ENCODE measurements at regions not wholly inside any gene's neighbourhood (a gene's known extent, or its start where the extent isn't known, plus 50 kb on each side); places are given as distances from the start of the nearest gene placed in this dataset.

DNA sequence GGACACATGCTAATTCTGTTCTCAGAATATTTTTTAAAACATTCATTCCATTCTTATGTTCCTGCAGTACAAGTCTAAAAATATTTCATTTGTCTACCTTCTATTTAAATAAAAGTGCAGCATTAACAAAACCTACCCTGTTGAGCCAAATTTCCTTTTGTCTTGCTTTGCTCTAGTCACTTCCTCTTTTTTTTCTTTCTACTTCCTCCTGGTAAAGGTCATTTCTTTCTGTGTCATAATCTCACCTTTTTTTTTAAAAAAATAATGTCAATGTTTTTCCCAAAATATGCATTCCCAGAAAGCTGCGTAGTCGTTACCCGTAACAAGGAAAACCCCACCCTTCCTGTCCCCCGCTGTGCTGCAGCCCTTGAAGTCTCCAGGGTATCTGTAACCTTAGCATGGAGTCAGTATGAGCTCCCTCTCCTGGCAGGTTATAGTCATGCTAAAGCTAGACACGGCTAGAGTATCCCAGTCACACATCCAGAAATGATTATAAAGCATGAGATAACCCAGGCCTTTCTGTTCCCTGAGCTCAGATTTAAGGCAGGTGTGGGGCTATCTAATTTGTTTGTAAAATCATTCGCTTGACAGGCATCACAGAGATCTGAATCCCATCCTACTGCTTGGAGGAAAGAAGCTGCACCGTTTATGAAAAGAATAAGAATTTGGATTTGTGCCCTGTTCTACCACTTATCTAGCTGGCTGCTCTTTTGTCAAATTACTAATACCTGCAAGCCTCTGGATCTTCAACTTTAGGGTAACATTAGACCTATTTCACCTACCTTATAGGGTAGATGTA lies 51.1 kb upstream of the EED start:
- DNase-seq (ENCODE audit: extremely low read depth, low read depth) = peak; percentile 79

DNA sequence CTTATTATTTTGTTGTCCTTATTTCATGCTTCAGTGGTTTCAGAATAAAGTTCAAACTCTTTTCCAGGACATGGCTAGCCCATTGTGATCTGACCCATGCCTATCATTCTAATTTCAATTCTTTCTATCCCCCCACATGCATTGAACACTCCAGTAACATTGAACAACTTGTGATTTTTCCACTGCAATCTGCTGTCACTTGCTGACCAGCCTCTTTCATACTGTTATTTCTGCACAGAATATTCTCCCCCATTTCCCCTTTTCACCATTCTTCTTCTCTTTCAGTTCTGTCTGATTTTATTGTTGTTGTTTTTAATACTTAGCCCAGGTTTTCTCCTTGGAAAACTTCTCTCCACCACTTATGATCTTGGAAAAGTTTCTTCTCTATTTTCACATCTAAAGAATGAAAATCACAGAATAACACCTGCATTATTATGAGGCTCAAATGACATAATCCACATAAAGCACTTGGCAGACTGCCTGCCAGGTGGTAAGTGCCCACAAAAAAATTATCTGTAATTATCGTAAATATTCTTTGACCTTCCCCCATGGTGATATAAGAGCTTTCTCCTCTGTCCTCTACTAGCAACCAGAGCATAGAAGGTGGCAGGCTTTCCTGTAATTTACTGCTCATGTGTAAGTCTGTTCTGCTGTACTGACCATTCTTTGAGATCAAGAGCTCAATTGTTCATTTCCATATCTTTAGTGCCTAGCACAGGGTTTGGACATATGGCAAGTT lies 51.9 kb upstream of the EED start:
- DNase-seq (ENCODE audit: extremely low read depth, low read depth) = no peak

DNA sequence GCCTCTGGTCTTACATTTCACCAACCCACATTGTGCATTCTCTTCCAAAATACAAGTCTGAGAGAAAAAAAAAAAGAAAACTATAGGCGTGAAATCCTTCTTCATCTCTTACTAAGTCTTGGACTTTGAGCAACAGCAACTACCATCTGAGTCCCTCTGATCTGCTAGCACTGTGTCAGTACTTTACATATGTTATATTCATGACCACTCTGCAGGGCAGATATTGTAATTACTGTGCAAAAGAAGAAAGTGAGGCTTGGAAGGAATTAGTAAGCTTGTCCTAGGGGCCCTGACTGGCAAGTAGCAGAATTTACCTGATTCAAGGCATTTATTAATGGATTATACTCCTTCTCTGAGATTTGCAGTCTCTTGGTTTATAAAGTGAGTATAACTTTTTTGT lies 52.7 kb upstream of the EED start:
- no peak for DNase-seq (ENCODE audit: extremely low read depth, low read depth)

DNA sequence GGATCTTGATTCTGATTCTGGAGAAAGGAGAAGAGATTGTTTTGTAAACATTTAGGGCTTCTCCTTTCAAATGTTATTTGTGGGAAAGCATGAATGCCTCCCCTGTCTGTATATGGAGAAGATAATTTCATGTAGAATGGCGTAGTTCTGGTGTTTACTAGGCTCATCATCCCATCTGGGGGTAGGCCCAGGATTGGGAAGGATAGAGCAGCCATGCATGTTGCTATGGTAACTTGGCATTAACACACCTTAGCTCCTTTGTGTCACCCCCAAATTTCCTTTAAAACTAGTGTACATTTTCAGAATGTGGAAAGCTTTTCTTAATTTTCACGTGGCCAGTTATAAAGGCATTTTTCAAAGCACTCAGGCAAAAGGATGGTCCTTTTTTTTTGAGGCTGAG lies 57.5 kb upstream of the EED start:
- no peak for DNase-seq (ENCODE audit: extremely low read depth, low read depth)

DNA sequence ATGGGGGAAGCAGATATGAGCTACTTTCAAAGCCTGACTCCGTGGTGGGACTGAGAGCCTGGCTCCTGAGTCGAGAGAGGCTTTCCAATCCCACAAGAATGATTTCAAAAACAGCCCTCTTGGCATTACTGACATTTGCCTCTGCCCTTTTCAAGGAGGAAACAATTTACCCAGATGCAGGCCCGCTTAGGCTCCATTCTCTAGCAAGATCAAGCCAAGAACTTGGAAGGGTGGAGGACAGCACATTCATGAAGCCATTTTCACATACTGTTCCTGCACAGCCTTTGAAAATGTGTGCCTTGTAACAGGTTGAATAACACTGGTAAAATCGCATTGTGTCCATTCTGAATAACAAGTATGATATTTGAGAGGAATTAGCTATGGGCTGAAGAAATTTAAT lies 58.2 kb upstream of the EED start:
- DNase-seq (ENCODE audit: extremely low read depth, low read depth) = no peak

DNA sequence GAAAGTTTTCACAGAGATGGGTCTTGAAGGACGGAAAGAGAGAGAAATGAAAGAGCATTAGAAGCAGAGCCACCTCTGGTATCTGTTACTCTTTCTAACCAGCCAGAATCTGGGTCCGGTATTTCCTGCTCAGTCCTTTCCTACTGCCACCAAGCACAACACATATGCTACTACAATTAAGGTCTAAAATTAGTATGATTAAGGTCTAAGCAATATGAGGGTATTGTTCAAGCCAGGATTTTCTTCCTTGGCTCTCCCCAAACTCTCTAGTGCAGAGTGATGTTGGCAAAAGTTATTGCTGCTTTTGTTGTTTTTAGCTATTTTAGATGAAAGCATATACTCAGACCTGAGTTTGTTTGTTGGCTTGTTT lies 59.2 kb upstream of the EED start:
- DNase-seq (ENCODE audit: extremely low read depth, low read depth) = no peak

DNA sequence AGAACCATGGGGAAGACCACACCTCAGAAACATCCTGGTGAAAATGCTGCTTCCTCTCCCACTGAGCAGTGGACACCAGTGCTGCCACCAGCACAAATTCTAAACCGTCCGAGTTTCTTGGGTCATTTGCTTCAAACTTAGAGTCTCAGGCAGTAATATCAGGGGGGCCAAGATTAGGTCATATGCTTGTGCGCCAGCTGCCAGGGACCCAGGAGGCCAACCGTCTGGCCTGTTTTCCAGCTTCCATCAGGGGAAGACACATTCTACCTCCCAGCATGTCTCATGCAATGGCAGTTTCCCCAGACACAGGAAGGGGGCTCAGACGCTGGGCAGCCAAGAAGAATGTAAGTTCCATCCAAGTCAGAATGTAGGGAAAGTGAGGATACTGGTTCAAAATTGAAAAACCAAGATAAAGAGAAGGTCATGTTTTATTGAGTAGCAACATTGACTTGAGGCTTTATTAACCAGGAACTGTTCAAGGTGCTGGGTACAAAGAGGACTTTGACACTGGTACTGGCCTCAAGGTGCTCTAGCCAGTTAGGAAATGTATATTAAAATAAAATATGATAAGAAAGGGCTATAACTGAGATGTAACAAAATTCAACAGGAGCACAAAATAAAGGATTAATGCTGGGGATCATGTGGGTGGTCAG lies 59.7 kb upstream of the EED start:
- DNase-seq (ENCODE audit: extremely low read depth, low read depth) = no peak

DNA sequence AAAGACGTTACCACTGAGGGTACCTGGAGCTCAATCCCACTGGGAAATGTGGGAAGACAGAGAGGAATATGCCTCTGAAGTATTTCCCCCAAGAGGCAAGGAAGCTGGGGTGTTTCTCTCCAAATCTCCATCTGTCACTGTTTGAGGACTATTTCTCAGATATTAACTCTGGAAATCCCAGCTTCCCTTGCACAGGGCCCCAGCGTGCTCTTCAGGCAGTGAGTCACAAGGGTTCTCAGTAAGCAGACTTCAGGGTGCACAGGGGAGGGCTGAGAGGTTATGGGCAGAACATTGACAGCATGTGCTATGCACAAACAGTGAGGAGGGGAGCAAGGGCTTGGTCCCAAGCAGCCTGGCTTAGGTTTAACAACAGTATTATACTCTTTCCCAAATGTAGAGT lies 60.9 kb upstream of the EED start:
- no peak for DNase-seq (ENCODE audit: extremely low read depth, low read depth)

DNA sequence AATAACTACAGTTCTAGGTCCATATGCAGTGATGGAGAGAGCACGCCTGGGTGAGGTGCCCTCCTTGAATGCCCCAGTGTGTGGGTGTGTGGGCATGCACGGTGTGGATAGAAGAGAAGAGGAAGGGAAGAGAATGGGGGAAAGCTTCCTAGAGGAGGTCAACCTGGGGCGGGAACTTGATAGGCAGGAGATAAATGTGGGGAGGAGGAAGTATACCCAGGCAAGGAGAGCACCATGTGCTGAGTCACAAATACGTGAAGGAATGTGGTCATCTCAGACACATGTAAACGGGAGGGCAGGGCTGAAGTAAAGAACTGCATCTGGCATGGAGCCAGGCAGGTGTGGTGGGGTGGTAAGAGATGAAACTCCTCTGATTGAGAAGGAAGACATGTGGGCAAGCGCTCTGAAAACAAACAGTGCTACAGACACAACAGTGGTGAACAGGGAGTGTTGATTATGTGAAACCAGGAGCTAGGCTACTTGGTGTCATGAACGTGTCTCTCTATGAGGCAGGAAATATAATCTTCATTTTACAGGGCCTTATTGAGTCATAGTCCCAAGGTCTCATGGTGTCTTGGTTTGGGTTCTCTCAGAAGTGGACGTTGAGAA lies 61.5 kb upstream of the EED start:
- no peak for DNase-seq (ENCODE audit: extremely low read depth, low read depth)

DNA sequence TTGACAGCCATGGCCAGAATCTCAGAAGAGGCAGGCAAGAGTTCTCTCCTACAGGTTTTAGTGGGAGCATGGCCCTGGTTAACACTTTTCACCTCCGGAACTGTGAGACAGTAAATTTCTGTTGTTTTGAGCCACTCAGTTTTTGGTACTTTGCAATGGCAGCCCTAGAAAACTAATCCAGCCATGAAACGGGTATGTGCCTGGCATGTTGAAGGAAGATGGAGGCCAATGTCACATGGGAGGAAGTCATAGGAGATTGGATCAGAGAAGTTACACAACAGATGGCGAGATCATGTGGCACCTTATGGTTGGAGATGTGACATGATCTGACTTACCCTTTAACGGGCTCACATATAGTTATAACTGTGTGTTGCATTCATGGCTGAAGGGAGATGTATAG lies 63.2 kb upstream of the EED start:
- no peak for DNase-seq (ENCODE audit: extremely low read depth, low read depth)

DNA sequence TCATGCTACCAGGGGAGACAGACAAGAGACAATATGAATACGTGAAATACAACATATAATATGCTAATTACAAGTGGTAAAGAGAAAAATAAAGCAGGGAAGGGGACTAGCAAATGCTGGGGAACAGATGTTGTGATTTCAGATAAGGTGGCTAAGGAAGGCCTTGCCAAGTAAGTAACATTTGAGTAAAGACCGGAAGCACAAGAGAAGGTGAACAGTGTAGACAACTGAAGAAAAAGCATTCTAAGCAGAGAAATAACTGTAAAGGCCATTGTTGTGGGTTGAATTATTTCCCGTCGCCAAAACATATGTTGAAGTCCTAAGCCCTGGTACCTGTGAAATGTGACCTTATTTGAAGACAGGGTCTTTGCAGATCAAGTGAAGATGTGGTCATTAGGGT lies 63.7 kb upstream of the EED start:
- DNase-seq (ENCODE audit: extremely low read depth, low read depth) = no peak

DNA sequence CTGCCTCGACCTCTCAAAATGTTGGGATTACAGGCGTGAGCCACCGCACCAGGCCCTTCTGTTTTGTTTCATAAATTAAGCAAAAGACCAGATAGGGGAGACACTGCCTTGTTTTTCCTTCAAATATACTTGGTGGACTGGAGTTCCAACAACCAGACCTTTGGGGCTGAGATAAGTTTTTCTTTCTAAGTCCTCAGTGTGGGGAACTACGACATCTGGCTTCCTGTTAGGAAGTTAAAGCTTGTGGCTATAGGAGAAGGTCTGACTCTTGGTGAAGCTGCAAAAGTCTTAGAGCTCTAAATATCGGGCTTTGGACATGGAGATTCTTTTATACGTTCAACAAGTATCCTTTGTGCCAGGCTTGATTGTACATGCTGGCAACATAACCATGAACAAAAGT lies 64.1 kb upstream of the EED start:
- DNase-seq (ENCODE audit: extremely low read depth, low read depth) = no peak

DNA sequence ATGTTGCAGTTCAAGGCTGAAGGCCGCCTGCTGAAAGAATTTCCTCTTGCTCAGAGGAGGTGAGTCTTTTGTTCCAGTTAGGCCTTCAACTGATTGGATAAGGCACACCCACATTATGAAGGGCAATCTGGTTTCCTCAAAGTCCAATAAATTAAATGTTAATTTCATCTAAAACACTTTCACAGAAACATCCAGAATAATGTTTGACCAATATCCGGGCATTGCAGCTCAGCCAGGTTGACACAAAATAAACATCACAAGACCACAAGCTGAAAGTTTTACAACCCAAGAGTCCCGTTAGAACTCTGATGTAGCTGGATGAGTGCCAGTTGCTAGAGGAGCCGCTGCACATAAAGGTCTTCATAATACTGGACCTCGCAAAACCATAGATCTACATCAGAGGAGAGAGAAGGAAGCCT lies 64.9 kb upstream of the EED start:
- no peak for DNase-seq (ENCODE audit: extremely low read depth, low read depth)

DNA sequence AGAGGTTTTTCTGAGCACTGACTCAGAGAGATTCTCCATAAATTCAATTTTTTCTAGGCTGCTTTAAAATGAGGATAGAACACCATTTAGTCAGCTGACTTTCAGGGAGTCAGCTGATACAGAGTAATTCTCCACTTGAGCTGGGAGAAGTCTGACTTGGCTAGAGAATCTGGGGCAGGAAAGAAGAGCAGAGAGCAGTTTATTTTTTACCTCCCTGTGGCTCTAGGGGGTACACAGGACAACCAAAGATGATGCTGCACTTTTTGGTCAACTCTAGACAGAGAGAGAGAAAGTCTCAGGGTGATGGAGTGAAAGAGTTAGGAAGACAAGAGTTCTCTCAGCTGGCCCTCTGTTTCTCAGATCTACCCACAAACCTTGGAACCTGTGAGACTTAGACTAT lies 67.3 kb upstream of the EED start:
- DNase-seq (ENCODE audit: extremely low read depth, low read depth) = no peak

DNA sequence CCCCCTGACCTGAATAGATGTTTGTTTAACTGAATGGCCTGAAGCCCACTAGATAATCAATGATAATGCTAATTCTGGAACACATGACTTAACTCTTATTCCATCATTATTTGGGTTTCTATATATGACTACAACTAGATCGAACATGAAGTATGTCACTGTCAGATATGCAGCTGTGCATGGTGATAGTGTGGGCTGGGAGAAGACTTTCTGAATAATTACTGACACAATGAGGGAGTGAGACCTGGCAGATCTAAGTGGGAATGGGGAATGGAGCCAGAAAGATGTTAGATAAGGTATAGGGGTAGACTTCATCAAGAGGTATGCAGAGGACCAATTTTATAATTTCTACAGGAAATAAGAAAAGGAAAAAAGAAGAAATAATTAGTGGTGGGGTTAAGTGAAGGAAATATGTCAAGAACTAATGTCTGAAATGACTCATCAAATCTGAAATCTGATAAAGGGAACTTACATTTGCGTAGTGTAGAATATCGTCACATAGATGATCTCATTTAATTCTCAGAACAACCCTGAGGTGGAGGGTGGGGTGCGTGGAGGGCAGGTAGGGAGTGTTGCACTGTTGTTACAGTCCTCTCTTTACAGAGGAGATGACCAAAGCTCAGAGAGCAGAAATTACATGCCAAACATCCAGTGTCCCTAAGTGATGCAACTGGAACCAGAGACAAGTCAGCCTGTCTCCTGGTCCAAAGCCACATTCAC lies 68.2 kb upstream of the EED start:
- no peak for DNase-seq (ENCODE audit: extremely low read depth, low read depth)

DNA sequence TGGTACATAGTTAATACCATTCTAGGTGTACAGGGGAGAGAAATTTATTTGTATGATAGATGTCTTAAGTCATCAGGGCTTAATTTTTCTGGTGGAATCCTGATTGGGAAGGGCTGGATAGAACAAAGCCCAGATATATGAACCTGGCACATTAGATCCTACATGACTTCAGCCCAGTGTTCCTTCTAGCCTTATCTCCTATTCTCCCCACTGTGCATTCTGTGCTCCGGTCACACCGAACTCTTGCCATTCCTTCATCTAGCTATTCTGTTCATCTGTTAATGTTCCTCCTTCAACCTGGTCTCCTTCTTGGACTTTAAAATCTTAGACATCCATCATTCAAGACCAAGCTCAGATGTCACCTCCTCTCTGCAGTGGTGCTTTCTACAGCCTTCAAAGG lies 68.9 kb upstream of the EED start:
- no peak for DNase-seq (ENCODE audit: extremely low read depth, low read depth)

DNA sequence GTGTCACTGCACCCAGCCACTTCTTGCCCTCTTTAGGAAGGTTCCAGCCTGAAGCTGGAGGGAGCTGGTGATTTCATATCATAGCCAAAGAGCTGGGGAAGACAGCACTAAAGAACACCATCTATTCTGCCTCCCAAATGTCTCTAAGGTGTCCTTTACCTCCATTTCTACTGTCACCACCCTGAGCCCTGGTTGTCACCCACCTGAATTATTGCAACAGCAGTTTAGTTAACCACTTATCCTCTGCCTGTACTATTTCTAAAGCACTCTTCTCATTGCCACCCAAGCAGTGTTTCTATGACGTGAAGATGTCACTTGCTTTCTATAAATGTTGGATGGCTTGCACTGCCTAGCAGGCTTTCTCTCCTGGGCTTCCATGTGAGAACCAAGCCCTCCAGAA lies 69.4 kb upstream of the EED start:
- DNase-seq (ENCODE audit: extremely low read depth, low read depth) = no peak

DNA sequence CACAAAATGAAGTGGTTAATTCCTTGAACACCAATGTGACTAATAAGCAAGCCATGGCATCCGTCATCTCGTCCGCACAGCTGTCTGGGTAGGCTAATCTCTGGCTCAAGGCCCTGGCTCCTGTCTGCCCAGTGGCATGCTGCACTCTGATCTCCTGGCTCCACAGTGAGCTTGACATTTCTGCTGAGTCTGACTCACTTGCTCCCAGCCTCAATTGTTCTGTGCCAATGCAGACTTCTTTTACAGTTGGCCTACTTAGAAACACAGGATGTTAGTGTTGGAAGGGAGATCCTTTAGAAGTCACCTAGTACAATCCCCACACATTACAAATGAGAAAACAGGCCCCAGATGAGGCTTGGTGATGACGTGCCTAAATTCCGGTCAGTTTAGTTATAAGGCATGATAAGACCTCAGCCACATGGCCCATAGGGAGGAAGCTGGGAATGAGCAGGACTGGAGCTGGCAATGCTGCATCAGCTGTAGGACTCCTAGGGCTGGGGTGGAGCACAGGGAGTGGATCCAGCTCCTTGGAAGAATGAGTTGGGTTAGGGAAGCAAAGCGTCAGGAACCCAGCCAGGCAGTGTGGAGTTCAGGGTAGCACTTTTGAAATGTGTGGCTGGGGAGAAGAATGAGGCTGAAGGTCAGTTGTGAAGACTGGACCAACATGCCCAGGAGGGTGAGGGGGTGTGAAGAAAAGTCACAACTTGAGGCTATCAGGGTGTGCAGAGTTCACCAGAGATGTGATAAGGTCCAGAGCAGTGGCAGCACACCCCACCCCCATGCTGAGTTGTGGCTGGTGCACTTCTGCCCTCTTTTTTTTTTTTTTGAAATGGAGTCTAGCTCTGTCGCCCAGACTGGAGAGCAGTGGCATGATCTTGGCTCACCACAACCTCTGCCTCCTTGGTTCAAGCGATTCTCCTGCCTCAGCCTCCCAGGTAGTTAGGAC lies 70.2 kb upstream of the EED start:
- no peak for DNase-seq (ENCODE audit: extremely low read depth, low read depth)

DNA sequence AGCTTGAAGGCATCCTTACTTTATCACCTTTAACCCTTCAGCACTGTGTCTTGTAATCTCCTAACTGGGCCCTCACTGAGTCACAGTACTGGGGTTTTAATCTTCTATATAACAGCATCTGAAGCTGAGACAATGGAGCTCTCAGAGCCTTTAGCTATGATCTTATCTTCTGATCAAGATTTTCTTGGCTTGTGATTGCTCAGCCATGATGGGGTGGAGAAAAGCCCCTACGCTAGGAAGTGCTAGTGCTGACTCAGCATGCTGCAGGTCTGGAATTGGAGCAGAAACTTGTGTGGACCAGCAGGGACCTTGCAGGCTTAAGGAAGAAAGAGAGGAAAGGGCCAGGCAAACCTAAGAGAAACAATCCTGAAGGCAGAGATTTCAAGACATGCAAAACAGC lies 71.7 kb upstream of the EED start:
- DNase-seq (ENCODE audit: extremely low read depth, low read depth) = no peak

DNA sequence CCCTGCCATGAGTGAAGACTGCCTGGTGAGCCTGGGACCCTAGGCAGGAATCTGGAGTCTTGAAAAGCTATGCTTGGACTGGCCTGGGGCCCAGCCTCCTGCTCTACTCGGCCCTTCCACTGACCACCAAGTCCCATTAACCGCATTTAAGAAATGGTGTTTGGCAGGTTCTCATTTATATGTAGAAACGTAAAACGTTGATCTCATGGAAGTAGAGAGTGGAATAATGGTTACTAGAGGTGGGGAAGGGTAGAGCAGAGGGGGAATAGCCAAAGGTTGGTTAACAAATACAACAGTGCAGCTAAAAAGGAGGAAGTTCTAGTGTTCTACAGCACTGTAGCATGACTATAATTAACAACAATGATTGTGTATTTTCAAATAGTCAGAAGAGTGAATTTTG lies 72.9 kb upstream of the EED start:
- no peak for DNase-seq (ENCODE audit: extremely low read depth, low read depth)
